ENCODE measurements at regions not wholly inside any gene's neighbourhood (a gene's known extent, or its start where the extent isn't known, plus 50 kb on each side); places are given as distances from the start of the nearest gene placed in this dataset.

GRCh38 chr13:109963960-109964563, 177.7 kb upstream of the IRS2 start:
- no peak for TF ChIP-seq CTCF (IDR thresholded peaks at IDR 0.05)
- H3K4me1 ChIP-seq = no peaks in the 10 kb centered on the region
- H3K27ac ChIP-seq = no peak overlapping the region
- H3K27me3 ChIP-seq = no peaks in the 10 kb centered on the region
- intact Hi-C loops (cut with DNase I) = no loop called here
- no peaks in the 10 kb centered on the region for H3K9me3 ChIP-seq
- no peak for DNase-seq (ENCODE audit: low spot score in 2 of 2)
- H3K36me3 ChIP-seq = no peaks in the 10 kb centered on the region
- H3K4me3 ChIP-seq = no peak overlapping the region

- no peaks in the 10 kb centered on the region for H3K27me3 ChIP-seq
- no peak for TF ChIP-seq CTCF (IDR thresholded peaks at IDR 0.05)
- intact Hi-C loops (cut with DNase I) = no loop called here
Measured at GRCh38 chr13:109963384-109963783, 177.0 kb upstream of the IRS2 start.

GRCh38 chr13:109959903-109960302, 173.5 kb upstream of the IRS2 start:
- Histone ChIP-seq H3K9me3 (peaks cover 0 to 6% of the 10 kb centered on the region in 2 donors), H3K4me1 (no peaks in the 10 kb centered on the region), H3K27ac (no peak overlapping the region), H3K36me3 (no peaks in the 10 kb centered on the region), H3K27me3 (no peaks in the 10 kb centered on the region), H3K4me3 (no peak overlapping the region)
- intact Hi-C loops (cut with DNase I) = no loop called here
- no peak for TF ChIP-seq CTCF (IDR thresholded peaks at IDR 0.05)
- no peak for DNase-seq (ENCODE audit: low spot score in 2 of 2)

More at GRCh38 chr13:109963384-109963783, 177.0 kb upstream of the IRS2 start:
- Histone ChIP-seq H3K4me1 (no peaks in the 10 kb centered on the region), H3K4me3 (no peak overlapping the region), H3K9me3 (no peaks in the 10 kb centered on the region), H3K36me3 (no peaks in the 10 kb centered on the region), H3K27ac (no peak overlapping the region)
- no peak for DNase-seq (ENCODE audit: low spot score in 2 of 2)

GRCh38 chr13:109957875-109958274, 171.5 kb upstream of the IRS2 start:
- H3K4me3 ChIP-seq = no peak overlapping the region
- no peak for TF ChIP-seq CTCF (IDR thresholded peaks at IDR 0.05)
- no peak for DNase-seq (ENCODE audit: low spot score in 2 of 2)
- no peaks in the 10 kb centered on the region for H3K36me3 ChIP-seq
- intact Hi-C loops (cut with DNase I) = no loop called here
- H3K4me1 ChIP-seq = no peaks in the 10 kb centered on the region
- no peaks in the 10 kb centered on the region for H3K27me3 ChIP-seq
- no peak overlapping the region for H3K27ac ChIP-seq
- H3K9me3 ChIP-seq = peaks cover 0 to 6% of the 10 kb centered on the region in 2 donors

- no peaks in the 10 kb centered on the region for H3K36me3 ChIP-seq
- H3K9me3 ChIP-seq = peaks cover 0 to 6% of the 10 kb centered on the region in 2 donors
- no peak for TF ChIP-seq CTCF (IDR thresholded peaks at IDR 0.05)
- H3K4me1 ChIP-seq = no peaks in the 10 kb centered on the region
- DNase-seq (ENCODE audit: low spot score in 2 of 2) = no peak
- no peak overlapping the region for H3K27ac ChIP-seq
- intact Hi-C loops (cut with DNase I) = no loop called here
- H3K27me3 ChIP-seq = no peaks in the 10 kb centered on the region
- H3K4me3 ChIP-seq = no peak overlapping the region
Measured at GRCh38 chr13:109955598-109955997, 169.2 kb upstream of the IRS2 start.

GRCh38 chr13:109954441-109954840, 168.1 kb upstream of the IRS2 start:
- Histone ChIP-seq H3K9me3 (peaks cover 0 to 6% of the 10 kb centered on the region in 2 donors), H3K27me3 (no peaks in the 10 kb centered on the region), H3K4me1 (no peaks in the 10 kb centered on the region), H3K4me3 (no peak overlapping the region), H3K36me3 (no peaks in the 10 kb centered on the region), H3K27ac (no peak overlapping the region)
- TF ChIP-seq CTCF (IDR thresholded peaks at IDR 0.05) = no peak
- DNase-seq (ENCODE audit: low spot score in 2 of 2) = no peak
- intact Hi-C loops (cut with DNase I) = no loop called here

Measured in ascending aorta (tissue), 2 donors.